ENCODE measurements at regions not wholly inside any gene's neighbourhood (a gene's known extent, or its start where the extent isn't known, plus 50 kb on each side); places are given as distances from the start of the nearest gene placed in this dataset.

- DNase-seq (ENCODE audit: low spot score): peak; percentile 13
These were observed 129.7 kb downstream of the FAXC start for GRCh38 chr6:99219788-99220187.

DNA sequence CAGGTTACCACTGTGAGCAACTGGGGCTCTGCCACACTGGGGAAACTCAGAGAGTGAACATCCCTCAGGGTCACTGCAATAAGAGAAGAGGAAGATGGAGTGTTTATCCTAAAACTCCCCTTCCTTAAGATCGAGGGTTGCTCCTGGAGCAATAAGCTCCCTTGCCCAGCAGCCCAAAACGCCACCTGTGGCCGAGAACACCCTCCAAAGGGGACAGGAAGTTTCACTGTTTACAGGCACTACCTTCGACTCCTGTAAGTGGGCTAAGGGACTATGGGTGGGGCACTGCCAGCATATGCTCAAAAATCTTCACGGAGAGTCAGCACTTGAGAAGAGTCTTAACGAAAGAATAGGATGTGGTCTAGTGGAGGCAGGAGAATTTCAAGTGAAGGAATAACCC lies 132.5 kb downstream of the FAXC start:
- DNase-seq (ENCODE audit: low spot score): no peak

GRCh38 chr6:99195986-99196655 lies 153.4 kb downstream of the FAXC start:
- DNase-seq (ENCODE audit: low spot score): no peak

GRCh38 chr6:99192561-99192960 lies 156.9 kb downstream of the FAXC start:
- no peak for DNase-seq (ENCODE audit: low spot score)

GRCh38 chr6:99189823-99190721 lies 159.4 kb downstream of the FAXC start:
- DNase-seq (ENCODE audit: low spot score): no peak

DNA sequence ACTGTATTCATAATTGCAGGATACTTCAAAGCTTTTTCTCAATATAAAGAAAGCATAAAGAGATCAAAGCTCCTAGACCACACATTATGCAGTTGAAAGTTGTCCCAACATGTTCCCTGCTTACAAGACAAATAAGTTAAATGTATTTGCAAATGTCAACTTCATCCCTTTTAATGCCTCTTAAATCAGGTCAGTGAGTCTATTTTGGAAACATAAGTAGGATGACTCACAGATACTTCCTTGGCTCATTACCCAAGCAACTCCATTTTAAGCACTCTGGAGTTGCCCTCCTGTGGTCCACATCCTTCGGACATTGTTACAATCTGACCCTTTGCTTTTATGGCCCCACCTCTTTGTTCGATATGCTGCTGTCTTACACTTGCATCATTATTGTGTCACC lies 162.0 kb downstream of the FAXC start:
- peak; percentile 21 for DNase-seq (ENCODE audit: low spot score)

- no peak for DNase-seq (ENCODE audit: low spot score)
These were observed 163.1 kb downstream of the FAXC start for GRCh38 chr6:99186417-99186816.

DNA sequence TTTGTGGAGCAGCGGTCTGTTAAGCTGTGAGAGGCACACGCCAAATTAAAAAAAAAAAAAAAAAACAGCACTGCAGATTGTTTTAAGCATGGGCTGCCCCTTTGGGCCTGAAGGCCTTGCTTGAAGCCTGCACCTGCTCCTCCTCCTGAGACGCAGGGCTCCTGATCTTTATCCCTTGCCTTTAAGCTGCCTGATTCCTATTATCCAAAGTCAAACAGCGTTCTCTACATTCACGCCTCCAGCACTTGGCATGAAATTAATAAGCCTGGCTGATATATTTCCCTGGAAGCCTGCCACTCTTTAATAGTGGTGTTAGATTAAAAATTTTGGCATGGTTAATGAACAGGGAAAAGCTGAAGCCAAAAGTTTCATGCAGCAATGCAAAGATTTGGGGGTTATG lies 163.9 kb downstream of the FAXC start:
- no peak for DNase-seq (ENCODE audit: low spot score)

- DNase-seq (ENCODE audit: low spot score): no peak
These were observed 164.8 kb downstream of the FAXC start for GRCh38 chr6:99184696-99185095.

DNA sequence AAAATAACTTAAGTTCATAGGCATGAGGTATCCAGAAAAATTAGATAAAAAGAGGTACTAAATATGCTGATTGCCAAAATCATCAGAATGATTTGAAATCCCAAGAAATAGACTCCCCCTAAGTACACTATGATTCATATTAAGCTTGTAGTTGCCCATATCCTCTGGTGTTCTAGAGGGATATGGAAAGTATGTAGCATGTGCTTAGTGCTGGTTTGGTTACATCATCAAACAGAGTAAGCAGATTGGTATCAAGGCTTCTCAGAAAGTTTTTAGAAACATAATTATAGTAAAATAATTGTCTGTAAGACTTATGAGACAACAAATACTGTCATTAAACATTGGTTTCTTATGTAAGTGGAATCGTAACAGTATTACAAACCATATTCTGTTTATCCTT lies 166.4 kb downstream of the FAXC start:
- DNase-seq (ENCODE audit: low spot score): no peak

DNA sequence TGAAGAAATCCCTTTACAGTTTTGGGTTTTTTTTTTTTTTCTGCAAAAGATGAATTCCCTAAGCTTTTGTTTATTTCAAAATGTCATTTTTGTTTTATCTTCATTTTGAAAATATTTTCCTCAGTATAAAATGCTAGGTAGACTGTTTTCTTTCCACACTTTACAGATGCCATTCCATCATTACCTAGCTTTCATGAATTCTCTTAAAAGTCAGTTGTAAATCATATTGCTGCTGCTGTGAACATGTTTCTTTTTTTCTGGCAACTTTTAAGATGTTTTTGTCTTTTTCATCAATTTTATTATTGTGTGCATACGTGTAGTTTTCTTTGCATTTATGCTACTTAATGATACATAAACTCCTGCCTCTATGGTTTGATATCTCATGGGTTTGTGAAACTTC lies 168.3 kb downstream of the FAXC start:
- no peak for DNase-seq (ENCODE audit: low spot score)

- DNase-seq (ENCODE audit: low spot score): peak; percentile 25
These were observed 171.3 kb downstream of the FAXC start for GRCh38 chr6:99178168-99178567.

- DNase-seq (ENCODE audit: low spot score): no peak
These were observed 171.7 kb downstream of the FAXC start for GRCh38 chr6:99177736-99178135.

DNA sequence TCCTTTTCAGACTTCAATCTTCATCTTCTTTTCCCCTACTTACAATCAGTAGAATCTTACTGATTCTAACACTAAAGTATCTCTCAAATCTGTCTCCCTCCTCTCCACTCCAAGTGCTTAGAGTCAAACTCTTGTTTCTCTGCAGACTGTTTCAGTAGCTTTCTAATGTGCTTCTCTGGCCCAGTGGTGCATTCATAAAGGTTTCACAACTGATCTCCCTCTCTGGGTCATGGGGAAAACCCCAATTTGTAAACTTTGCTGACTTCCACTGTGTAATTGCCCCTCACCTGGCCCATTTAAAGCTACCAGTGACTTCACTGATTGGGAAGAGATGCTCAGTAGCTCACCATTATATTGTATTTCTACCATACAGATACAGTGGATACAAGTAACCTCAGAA lies 183.6 kb downstream of the FAXC start:
- no peak for DNase-seq (ENCODE audit: low spot score)

- DNase-seq (ENCODE audit: low spot score): no peak
These were observed 197.2 kb downstream of the FAXC start for GRCh38 chr6:99152347-99152643.

- peak; percentile 13 for DNase-seq (ENCODE audit: low spot score)
These were observed 197.7 kb downstream of the FAXC start for GRCh38 chr6:99151634-99152346.

GRCh38 chr6:99148761-99149160 lies 200.7 kb downstream of the FAXC start:
- no peak for DNase-seq (ENCODE audit: low spot score)

- no peak for DNase-seq (ENCODE audit: low spot score)
These were observed 200.4 kb upstream of the FBXL4 start for GRCh38 chr6:99148111-99148510.

DNA sequence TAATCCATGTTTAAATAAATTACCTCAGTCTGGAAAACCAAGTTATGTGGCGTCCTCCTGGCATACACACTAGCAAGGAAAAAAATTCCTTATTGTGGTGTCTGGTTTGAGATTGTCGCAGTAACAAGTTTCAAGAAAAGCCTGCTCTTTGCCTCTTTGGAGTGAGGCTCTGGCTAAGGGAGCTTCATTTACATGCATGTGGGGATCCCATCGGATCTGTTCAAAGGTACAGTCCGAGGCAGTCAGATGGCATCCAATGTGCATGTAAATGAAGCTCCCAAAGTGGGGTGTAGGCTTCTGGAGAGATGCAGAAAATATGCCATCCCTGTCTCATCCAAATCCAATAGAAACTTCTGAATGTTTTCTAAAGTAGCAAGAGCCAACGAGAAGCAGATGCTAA lies 199.5 kb upstream of the FBXL4 start:
- no peak for DNase-seq (ENCODE audit: low spot score)

GRCh38 chr6:99146711-99147110 lies 199.0 kb upstream of the FBXL4 start:
- DNase-seq (ENCODE audit: low spot score): no peak

- no peak for DNase-seq (ENCODE audit: low spot score)
These were observed 198.0 kb upstream of the FBXL4 start for GRCh38 chr6:99145738-99146137.

DNA sequence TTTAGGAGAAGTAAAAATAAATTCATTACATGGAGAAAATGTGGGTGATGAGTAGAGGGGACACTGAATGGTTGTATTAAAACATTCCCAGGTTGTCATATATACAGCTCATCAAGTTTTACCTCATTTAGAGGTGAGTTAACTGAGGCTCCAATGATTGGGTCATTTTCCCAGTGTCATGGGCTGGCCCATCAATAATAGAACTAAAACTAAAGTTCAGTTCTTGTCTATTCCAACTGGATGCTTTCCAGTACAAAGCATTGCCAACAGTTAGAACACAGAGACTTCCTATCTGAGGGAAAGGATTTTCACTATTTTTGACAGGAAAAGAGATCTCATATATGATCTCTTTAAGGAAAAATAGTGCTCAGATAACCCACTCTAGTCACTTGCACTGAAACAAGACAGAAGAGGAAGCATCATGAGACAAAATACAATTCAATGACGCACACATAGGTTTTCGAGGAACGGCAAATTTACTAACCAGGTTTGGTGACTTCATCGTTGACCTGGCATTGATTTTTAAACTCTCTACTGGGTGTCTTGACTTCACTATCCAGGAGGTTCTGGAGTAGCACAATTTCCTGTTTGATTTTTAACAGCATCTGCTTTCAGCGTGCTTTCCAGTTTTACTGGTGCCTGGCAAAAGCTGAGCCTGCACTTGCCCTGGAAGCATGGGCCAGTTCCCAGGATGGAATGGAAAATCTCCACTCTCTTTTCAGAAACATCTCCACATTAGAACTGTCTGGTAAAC lies 195.5 kb upstream of the FBXL4 start:
- DNase-seq (ENCODE audit: low spot score): no peak
